HEK293 (cell line): ENCODE measurements at regions not wholly inside any gene's neighbourhood (a gene's known extent, or its start where the extent isn't known, plus 50 kb on each side); places are given as distances from the start of the nearest gene placed in this dataset.
A peak's percentile ranks its signal among the peaks of the same experiment; 100 is the strongest.

Source experiments
- CTCF ChIA-PET: fragments of 350-600 bp; formaldehyde crosslinking; extraction: SDS; loops from one replicate; lab custom pipeline; 2021; ENCODE audit warnings: antibody characterized with exemption; lab: Yijun Ruan, JAX
- POLR2A ChIA-PET: fragments of 300-600 bp; formaldehyde crosslinking; extraction: SDS; loops from one replicate; lab custom pipeline; 2020; ENCODE audit warnings: antibody characterized with exemption, inconsistent platforms; lab: Yijun Ruan, JAX
- H3K27ac ChIP-seq: fragments of 200-500 bp; sonication (Bioruptor generic); 2 replicates; pipeline ENCODE4 v1.5.1; 2014; ENCODE audit warnings: low read depth, low read length, control low read depth, inconsistent platforms; ENCODE audit errors: extremely low read depth
- H3K36me3 ChIP-seq, 2 experiments: fragments of 200-500 bp in 1 of 2; sonication (Bioruptor generic) in 1 of 2; 1 replicate in 1 of 2; 2 replicates in 1 of 2; pipeline ENCODE4 v1.5.1; 2014 to 2017; ENCODE audit warnings: inconsistent platforms in 2 of 2, low read length in 2 of 2; ENCODE audit not compliant: control insufficient read depth in 2 of 2, insufficient read depth in 1 of 2
- H3K4me1 ChIP-seq: fragments of 200-500 bp; sonication (Bioruptor generic); 2 replicates; pipeline ENCODE4 v1.5.1; 2014; ENCODE audit warnings: mild to moderate bottlenecking, low read length, inconsistent platforms; ENCODE audit not compliant: control insufficient read depth, insufficient read depth
- H3K4me3 ChIP-seq: 2 replicates; pipeline ENCODE4 v1.5.1; 2011; ENCODE audit warnings: low read depth, mild to moderate bottlenecking, control low read depth, low read length, moderate library complexity
- H3K9me3 ChIP-seq: fragments of 200-500 bp; sonication (Bioruptor generic); 2 replicates; pipeline ENCODE4 v1.5.1; 2014; ENCODE audit warnings: low read depth, low read length, inconsistent platforms; ENCODE audit not compliant: control insufficient read depth, insufficient read depth
- HOXC10 ChIP-seq: sonication (generic); formaldehyde crosslinking; IDR thresholded peaks from 2 replicates; pipeline ENCODE4 v1.8.1; 2023; ENCODE audit warnings: mild to moderate bottlenecking, missing genetic modification reagents
- HOXD13 ChIP-seq: sonication (generic); formaldehyde crosslinking; IDR thresholded peaks from 2 replicates; pipeline ENCODE4 v1.8.0; 2022; ENCODE audit warnings: missing genetic modification reagents, borderline replicate concordance
- ZNF114 ChIP-seq: fragments of 450-650 bp; formaldehyde crosslinking; IDR thresholded peaks from 2 replicates; pipeline ENCODE4 v1.5.0; 2017; ENCODE audit warnings: missing biosample characterization, missing genetic modification characterization
- ZNF132 ChIP-seq: fragments of 450-650 bp; formaldehyde crosslinking; IDR thresholded peaks from 2 replicates; pipeline ENCODE4 v1.5.1; 2017; ENCODE audit warnings: missing biosample characterization, missing genetic modification characterization, borderline replicate concordance
- ZNF16 ChIP-seq: fragments of 450-650 bp; formaldehyde crosslinking; IDR thresholded peaks from 2 replicates; pipeline ENCODE4 v1.5.1; 2016; ENCODE audit warnings: low read depth, missing biosample characterization, missing genetic modification characterization
- ZNF341 ChIP-seq: fragments of 450-650 bp; formaldehyde crosslinking; IDR thresholded peaks from 2 replicates; pipeline ENCODE4; 2016; ENCODE audit warnings: low read depth, missing biosample characterization, missing genetic modification characterization
- ZNF394 ChIP-seq: fragments of 450-650 bp; formaldehyde crosslinking; IDR thresholded peaks from 2 replicates; pipeline ENCODE4 v1.5.1; 2016; ENCODE audit warnings: missing biosample characterization, missing genetic modification characterization, mild to moderate bottlenecking, moderate library complexity, borderline replicate concordance
- ZNF558 ChIP-seq: fragments of 450-650 bp; formaldehyde crosslinking; IDR thresholded peaks from 2 replicates; pipeline ENCODE4 v1.5.1; 2016; ENCODE audit warnings: missing biosample characterization, missing genetic modification characterization
- TF ChIP-seq, protein P1 (sequence below): fragments of 450-650 bp; formaldehyde crosslinking; IDR thresholded peaks from 2 replicates; pipeline ENCODE4 v1.5.0; 2017; ENCODE audit warnings: missing biosample characterization, missing genetic modification characterization, borderline replicate concordance
- TF ChIP-seq, protein P2 (sequence below): fragments of 450-650 bp; formaldehyde crosslinking; IDR thresholded peaks from 2 replicates; pipeline ENCODE4 v1.5.1; 2016; ENCODE audit warnings: missing biosample characterization, missing genetic modification characterization
- TF ChIP-seq, protein P3 (sequence below): fragments of 450-650 bp; formaldehyde crosslinking; IDR thresholded peaks from 2 replicates; pipeline ENCODE4 v1.5.1; 2016; ENCODE audit warnings: missing biosample characterization, missing genetic modification characterization

DNA sequence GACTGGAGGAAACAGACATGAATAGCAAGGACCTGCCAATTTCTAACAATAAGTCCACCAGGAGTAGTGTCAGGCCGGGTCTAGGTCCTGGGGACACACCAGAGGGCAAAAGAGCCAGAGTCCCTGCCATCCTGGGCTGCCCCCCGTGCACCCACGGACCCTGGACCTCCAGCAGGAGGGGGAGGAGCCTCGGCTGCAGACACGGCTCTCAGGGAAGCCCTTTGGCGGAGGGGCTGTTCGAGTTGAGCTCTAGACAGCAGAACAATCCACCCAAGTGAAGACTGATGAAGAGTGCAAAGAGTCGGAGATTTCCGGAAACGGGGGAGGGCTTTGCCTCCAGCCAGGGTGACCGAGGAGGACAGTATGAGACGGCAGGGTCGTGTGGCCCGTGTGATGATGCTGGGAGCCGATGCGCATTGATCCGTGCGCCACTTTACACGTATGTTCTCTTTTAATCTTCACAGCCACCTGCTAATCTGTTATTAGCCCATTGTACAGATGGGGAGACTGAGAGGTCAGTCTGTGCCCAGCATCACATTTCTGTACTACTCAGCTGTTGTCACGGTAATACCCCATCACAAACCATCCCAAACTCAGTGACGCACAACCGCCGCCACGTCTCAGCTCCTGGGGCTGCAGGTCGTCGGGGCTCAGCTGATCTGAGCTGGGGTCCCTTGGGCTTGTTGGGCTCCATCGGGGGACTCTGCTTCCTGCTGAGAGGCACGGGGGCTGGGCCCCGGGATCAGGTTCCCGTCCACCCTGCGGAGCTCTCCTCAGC is 502.0 kb downstream of the PREX1 start:
- Histone ChIP-seq H3K4me1 (no peaks in the 10 kb centered on the region), H3K9me3 (no peaks in the 10 kb centered on the region), H3K4me3 (no peak overlapping the region), H3K36me3 (no peaks in the 10 kb centered on the region), H3K27ac (no peak overlapping the region)
- POLR2A ChIA-PET: no interaction called here
- CTCF ChIA-PET: no interaction called here
- TF ChIP-seq ZNF341 (tag by site-specific recombination): 0 out of 2 replicates have a peak, but pooled peaks have one; percentile 16
- TF ChIP-seq HOXC10: no peak

DNA sequence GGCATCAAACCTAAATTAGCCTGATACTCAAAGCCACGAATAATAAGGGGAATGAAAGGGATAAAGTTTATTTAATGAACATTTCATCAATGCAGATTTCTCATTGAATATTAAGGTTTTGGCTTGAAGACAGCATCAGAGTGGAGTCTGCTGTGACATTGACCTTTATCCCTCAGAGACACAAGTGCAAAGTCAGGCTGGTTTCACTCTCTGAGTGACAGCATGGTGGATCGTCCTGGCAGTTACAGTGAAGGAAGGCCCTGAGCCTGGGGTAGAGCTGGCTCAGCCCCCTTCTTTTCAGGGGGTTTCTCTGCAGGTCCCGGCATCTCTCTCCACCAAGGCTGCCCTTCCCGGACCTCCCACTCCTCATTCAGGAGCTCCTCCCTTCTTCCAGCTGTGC is 503.1 kb downstream of the PREX1 start:
- no peaks in the 10 kb centered on the region for H3K9me3 ChIP-seq
- H3K36me3 ChIP-seq: no peaks in the 10 kb centered on the region
- H3K4me3 ChIP-seq: no peak overlapping the region
- CTCF ChIA-PET: no interaction called here
- no peak for TF ChIP-seq ZNF16 (tag by site-specific recombination)
- TF ChIP-seq ZNF114: no peak
- no peak for TF ChIP-seq ZNF132 (tag by site-specific recombination)
- TF ChIP-seq, protein P1, sequence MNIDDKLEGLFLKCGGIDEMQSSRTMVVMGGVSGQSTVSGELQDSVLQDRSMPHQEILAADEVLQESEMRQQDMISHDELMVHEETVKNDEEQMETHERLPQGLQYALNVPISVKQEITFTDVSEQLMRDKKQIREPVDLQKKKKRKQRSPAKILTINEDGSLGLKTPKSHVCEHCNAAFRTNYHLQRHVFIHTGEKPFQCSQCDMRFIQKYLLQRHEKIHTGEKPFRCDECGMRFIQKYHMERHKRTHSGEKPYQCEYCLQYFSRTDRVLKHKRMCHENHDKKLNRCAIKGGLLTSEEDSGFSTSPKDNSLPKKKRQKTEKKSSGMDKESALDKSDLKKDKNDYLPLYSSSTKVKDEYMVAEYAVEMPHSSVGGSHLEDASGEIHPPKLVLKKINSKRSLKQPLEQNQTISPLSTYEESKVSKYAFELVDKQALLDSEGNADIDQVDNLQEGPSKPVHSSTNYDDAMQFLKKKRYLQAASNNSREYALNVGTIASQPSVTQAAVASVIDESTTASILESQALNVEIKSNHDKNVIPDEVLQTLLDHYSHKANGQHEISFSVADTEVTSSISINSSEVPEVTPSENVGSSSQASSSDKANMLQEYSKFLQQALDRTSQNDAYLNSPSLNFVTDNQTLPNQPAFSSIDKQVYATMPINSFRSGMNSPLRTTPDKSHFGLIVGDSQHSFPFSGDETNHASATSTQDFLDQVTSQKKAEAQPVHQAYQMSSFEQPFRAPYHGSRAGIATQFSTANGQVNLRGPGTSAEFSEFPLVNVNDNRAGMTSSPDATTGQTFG (tag by site-specific recombination): no peak
- TF ChIP-seq ZNF558 (tag by site-specific recombination): no peak
- TF ChIP-seq HOXD13 (CRISPR knock-in tag): no peak
- no peak for TF ChIP-seq ZNF394 (tag by site-specific recombination)
- TF ChIP-seq, protein P2, sequence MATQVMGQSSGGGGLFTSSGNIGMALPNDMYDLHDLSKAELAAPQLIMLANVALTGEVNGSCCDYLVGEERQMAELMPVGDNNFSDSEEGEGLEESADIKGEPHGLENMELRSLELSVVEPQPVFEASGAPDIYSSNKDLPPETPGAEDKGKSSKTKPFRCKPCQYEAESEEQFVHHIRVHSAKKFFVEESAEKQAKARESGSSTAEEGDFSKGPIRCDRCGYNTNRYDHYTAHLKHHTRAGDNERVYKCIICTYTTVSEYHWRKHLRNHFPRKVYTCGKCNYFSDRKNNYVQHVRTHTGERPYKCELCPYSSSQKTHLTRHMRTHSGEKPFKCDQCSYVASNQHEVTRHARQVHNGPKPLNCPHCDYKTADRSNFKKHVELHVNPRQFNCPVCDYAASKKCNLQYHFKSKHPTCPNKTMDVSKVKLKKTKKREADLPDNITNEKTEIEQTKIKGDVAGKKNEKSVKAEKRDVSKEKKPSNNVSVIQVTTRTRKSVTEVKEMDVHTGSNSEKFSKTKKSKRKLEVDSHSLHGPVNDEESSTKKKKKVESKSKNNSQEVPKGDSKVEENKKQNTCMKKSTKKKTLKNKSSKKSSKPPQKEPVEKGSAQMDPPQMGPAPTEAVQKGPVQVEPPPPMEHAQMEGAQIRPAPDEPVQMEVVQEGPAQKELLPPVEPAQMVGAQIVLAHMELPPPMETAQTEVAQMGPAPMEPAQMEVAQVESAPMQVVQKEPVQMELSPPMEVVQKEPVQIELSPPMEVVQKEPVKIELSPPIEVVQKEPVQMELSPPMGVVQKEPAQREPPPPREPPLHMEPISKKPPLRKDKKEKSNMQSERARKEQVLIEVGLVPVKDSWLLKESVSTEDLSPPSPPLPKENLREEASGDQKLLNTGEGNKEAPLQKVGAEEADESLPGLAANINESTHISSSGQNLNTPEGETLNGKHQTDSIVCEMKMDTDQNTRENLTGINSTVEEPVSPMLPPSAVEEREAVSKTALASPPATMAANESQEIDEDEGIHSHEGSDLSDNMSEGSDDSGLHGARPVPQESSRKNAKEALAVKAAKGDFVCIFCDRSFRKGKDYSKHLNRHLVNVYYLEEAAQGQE (tag by site-specific recombination): no peak
- TF ChIP-seq, all 188 proteins: peak for 0
- Histone ChIP-seq H3K4me1 (no peaks in the 10 kb centered on the region), H3K27ac (no peak overlapping the region)
- POLR2A ChIA-PET: no interaction called here

DNA sequence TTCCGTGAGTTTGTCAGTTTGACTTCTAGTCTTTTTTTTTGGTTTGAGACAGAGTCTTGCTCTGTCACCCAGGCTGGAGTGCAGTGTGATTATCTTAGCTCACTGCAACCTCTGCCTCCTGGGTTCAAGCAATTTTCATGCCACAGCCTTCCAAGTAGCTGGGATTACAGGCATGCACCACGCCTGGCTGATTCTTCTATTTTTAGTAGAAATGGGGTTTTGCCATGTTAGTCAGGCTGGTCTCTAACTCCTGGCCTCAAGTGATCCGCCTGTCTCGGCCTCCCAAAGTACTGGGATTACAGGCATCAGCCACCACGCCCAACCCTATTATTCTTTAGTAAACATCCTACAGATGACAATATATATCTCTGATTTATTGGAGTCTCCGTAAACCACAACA is 506.5 kb downstream of the PREX1 start:
- CTCF ChIA-PET: interaction anchor here (0.7 kb wide), 1 partner anchor 30 kb away, joined by 3 read pairs; no protein-coding TSS in a partner anchor
- Histone ChIP-seq H3K4me1 (no peaks in the 10 kb centered on the region), H3K9me3 (no peaks in the 10 kb centered on the region), H3K27ac (no peak overlapping the region), H3K36me3 (no peaks in the 10 kb centered on the region), H3K4me3 (no peak overlapping the region)
- TF ChIP-seq, protein P2 (tag by site-specific recombination): no peak
- TF ChIP-seq, protein P3, sequence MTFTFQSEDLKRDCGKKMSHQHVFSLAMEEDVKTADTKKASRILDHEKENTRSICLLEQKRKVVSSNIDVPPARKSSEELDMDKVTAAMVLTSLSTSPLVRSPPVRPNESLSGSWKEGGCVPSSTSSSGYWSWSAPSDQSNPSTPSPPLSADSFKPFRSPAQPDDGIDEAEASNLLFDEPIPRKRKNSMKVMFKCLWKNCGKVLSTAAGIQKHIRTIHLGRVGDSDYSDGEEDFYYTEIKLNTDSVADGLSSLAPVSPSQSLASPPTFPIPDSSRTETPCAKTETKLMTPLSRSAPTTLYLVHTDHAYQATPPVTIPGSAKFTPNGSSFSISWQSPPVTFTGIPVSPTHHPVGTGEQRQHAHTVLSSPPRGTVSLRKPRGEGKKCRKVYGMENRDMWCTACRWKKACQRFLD (tag by site-specific recombination): no peak
- POLR2A ChIA-PET: no interaction called here
